ENCODE measurements at regions not wholly inside any gene's neighbourhood (a gene's known extent, or its start where the extent isn't known, plus 50 kb on each side); places are given as distances from the start of the nearest gene placed in this dataset.

DNA sequence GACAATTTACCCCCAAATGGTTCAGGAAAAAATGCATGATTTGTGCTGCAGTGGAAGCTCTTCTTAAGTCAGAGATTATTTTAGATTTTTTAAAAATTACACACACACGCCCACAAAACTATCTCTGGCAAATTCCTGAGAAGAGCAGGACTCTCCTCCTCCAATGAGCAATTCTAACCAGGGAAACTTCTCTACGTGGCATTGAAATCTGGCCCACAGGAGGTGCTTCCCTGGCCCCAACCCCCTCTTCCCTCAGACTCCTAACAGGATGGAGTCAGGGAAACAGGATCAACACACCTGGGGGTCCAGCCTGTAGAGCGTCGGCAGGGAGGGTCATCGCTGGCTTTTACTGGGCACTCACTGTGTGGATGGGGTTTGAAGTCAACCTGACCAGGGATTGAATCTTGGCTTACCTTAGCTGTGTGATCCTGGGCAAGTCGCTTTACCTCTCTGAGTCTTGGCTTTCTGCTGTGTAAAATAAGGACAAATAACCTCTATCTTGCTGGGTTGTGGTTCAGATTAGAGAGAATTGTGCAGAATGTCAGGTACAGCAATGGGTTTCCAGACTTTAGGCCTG is 65.4 kb upstream of the ASAP2 start:
- no peak overlapping the region for H3K4me3 ChIP-seq (ENCODE audit: low read depth, low read length)
- TF ChIP-seq, protein P1, sequence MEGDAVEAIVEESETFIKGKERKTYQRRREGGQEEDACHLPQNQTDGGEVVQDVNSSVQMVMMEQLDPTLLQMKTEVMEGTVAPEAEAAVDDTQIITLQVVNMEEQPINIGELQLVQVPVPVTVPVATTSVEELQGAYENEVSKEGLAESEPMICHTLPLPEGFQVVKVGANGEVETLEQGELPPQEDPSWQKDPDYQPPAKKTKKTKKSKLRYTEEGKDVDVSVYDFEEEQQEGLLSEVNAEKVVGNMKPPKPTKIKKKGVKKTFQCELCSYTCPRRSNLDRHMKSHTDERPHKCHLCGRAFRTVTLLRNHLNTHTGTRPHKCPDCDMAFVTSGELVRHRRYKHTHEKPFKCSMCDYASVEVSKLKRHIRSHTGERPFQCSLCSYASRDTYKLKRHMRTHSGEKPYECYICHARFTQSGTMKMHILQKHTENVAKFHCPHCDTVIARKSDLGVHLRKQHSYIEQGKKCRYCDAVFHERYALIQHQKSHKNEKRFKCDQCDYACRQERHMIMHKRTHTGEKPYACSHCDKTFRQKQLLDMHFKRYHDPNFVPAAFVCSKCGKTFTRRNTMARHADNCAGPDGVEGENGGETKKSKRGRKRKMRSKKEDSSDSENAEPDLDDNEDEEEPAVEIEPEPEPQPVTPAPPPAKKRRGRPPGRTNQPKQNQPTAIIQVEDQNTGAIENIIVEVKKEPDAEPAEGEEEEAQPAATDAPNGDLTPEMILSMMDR (IDR thresholded peaks at IDR 0.05; ENCODE audit: insufficient read depth, low read length, poor library complexity, severe bottlenecking), result no peak
- H3K36me3 ChIP-seq (ENCODE audit: control insufficient read depth, insufficient read depth, low read length), result no peaks in the 10 kb centered on the region
- H3K27me3 ChIP-seq (ENCODE audit: control insufficient read depth, insufficient read depth, low read length), result no peaks in the 10 kb centered on the region
- DNase-seq (ENCODE audit: low read depth), result no peak

DNA sequence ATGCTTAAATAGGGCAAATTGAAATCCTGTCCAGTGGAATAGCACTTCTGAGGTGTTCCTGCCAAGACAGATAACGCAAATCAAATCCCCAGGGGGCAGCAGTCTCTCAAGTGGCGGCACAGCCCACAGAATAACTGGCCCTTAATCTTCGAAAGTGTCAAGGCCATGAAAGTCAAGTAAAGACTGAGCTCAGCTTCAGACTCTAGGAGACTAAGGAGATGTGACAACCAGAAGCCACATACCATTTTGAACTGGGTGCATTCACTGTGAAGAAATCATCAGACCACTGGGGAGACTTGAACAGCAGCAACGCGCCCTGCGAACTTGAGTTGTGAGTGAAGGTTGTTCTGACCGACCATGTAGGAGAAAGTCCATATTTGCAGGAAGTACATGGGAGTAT is 66.0 kb upstream of the ASAP2 start:
- Histone ChIP-seq H3K4me3 (ENCODE audit: low read depth, low read length) (no peak overlapping the region), H3K36me3 (ENCODE audit: control insufficient read depth, insufficient read depth, low read length) (no peaks in the 10 kb centered on the region), H3K27me3 (ENCODE audit: control insufficient read depth, insufficient read depth, low read length) (no peaks in the 10 kb centered on the region)
- TF ChIP-seq, protein P1 (IDR thresholded peaks at IDR 0.05; ENCODE audit: insufficient read depth, low read length, poor library complexity, severe bottlenecking), result no peak
- no peak for DNase-seq (ENCODE audit: low read depth)

DNA sequence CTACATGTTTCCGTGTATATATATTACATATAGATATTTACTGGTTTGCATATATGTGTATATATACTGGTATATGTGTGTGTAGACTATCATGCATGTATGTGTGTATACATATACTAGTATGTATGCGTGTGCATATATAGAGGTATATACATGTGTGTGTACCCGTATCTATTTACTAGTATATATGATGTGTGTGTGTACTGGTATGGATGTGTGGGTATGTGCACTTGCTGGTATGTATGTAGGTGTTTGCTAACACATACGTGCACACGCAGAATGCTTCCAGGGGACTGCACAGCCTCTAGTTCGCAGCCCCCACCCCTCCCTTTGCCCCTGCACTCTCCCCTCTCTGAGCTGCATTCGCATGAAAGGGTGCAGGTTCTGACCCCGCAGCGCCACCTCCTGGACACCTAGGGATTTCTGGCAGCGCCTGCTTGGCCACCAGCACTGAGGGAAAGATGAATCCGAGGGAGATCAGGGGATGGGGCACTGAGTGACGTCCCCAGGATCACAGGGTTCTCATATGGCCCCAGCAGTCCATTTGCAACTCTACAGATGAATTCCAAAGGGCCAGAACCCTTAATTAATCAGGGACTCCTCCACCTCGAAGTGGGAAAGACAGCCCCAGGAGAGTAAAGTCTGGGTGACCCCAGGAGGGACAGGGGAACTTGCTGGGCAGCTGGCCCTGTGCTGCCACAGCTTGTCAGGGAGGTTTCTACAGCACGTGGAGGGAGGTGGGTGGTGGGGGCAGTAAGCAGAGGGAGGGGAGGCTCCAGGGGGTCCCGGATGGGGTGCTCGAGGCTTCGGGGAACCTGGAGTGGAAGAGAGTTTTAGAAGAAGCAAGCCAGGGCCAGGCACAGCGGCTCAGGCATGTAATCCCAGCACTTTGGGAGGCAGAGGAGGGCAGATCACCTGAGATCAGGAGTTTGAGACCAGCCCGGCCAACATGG is 66.8 kb upstream of the ASAP2 start:
- TF ChIP-seq, protein P1 (IDR thresholded peaks at IDR 0.05; ENCODE audit: insufficient read depth, low read length, poor library complexity, severe bottlenecking), result peak; percentile 84
- DNase-seq (ENCODE audit: low read depth), result no peak
- H3K4me3 ChIP-seq (ENCODE audit: low read depth, low read length), result no peak overlapping the region
- no peaks in the 10 kb centered on the region for H3K27me3 ChIP-seq (ENCODE audit: control insufficient read depth, insufficient read depth, low read length)
- H3K36me3 ChIP-seq (ENCODE audit: control insufficient read depth, insufficient read depth, low read length), result no peaks in the 10 kb centered on the region

DNA sequence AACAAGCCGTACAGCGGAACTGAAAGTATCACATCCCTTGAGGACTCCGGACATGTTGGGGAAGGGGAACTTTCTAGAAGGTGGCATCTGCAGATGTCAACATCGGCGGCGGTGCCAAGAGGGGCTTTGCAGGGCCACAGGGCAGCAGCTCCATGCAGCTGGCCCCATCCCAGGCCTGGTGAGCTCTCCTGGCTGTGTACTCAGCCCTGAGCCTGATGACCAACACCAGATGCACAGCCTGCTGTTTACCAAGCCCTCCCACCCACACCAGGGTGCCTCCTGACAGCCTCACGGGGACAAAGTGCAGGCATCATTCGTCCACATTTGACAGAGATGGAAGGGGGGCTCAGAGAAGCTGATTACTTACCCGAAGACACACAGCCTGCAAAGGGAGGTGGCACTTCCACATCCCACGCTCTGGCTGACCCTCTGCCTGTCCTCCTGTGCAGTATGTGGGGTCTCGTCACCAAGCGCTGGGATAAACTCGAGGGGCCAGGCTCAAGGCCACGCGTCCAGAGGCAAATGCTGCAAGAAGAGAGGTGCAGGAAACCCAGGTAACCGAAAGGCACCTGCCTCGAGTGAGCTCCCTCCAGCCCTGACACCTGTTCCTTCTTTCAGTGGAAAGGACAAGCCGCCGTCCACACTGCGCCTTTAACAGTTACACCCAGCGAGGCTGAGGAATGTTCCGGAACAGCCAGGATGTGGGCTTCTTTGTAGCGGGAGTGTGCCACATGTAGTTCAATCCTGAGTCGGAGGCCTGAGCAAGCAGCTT is 69.0 kb upstream of the ASAP2 start:
- TF ChIP-seq, protein P1 (IDR thresholded peaks at IDR 0.05; ENCODE audit: insufficient read depth, low read length, poor library complexity, severe bottlenecking), result no peak
- no peak for DNase-seq (ENCODE audit: low read depth)
- no peaks in the 10 kb centered on the region for H3K27me3 ChIP-seq (ENCODE audit: control insufficient read depth, insufficient read depth, low read length)
- H3K36me3 ChIP-seq (ENCODE audit: control insufficient read depth, insufficient read depth, low read length), result no peaks in the 10 kb centered on the region
- no peak overlapping the region for H3K4me3 ChIP-seq (ENCODE audit: low read depth, low read length)

DNA sequence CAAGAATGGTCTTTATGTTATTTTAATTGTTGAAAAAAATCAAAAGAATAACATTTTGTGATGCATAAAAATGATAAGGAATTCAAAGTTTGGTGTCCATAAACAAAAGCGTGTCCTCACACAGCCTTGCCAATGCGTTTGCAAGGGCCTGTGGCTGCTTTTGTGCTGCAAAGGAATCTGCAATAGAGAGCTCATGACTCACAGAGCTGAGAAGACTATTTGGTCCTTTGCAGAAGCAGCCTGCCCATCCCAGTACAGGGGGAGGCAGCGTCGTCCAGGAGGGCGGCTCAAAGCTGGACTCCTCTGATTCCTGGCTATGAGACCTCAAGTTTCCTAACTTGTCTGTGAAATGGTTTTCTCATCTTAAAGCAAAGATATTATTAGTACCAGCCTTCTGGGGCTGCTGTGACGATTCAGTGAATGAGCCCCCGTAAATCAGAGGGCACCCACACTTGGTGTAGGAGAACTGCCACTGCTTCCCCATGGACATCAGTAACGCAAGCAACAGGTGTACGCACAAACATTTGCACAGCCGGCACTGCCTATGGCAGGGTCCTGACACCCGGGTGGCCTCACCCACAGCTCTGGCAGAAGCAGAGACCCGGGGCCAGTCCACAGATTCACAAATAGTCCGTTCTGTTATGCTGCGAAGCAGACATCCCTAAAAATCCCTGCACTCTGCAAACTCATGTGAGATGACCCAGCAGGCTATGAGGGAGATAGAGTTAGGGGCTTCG is 70.6 kb upstream of the ASAP2 start:
- Histone ChIP-seq H3K36me3 (ENCODE audit: control insufficient read depth, insufficient read depth, low read length) (no peaks in the 10 kb centered on the region), H3K4me3 (ENCODE audit: low read depth, low read length) (no peak overlapping the region), H3K27me3 (ENCODE audit: control insufficient read depth, insufficient read depth, low read length) (no peaks in the 10 kb centered on the region)
- TF ChIP-seq, protein P1 (IDR thresholded peaks at IDR 0.05; ENCODE audit: insufficient read depth, low read length, poor library complexity, severe bottlenecking), result no peak
- DNase-seq (ENCODE audit: low read depth), result no peak

All from kidney epithelial cell (primary cell).